ENCODE measurements at regions not wholly inside any gene's neighbourhood (a gene's known extent, or its start where the extent isn't known, plus 50 kb on each side); places are given as distances from the start of the nearest gene placed in this dataset.

- TF ChIP-seq CTCF (IDR thresholded peaks at IDR 0.05; ENCODE audit: insufficient read depth, low read length) (no peak), REST (IDR thresholded peaks at IDR 0.05; ENCODE audit: insufficient replicate concordance, low read depth) (no peak), SPI1 (IDR thresholded peaks at IDR 0.05; ENCODE audit: borderline replicate concordance, low read depth) (no peak), POLR2AphosphoS5 (IDR thresholded peaks at IDR 0.05; ENCODE audit: low read depth) (no peak)
Measured at GRCh38 chr12:126858560-126858959, 1408.4 kb upstream of the TMEM132C start.

Data from HL-60 (cell line).